ENCODE measurements at regions not wholly inside any gene's neighbourhood (a gene's known extent, or its start where the extent isn't known, plus 50 kb on each side); places are given as distances from the start of the nearest gene placed in this dataset.

- no peak for TF ChIP-seq CTCF (IDR thresholded peaks at IDR 0.05)
- Histone ChIP-seq H3K27ac (no peak overlapping the region), H3K36me3 (no peaks in the 10 kb centered on the region), H3K4me1 (no peaks in the 10 kb centered on the region), H3K27me3 (peaks cover 0 to 11% of the 10 kb centered on the region in 2 donors), H3K4me3 (no peak overlapping the region), H3K9me3 (no peaks in the 10 kb centered on the region)
- intact Hi-C loops (cut with DNase I; ENCODE audit: low total_unique reads) = no loop called here
- DNase-seq = no peak
Observed at GRCh38 chr13:26839682-26840081, 79.1 kb upstream of the GPR12 start.

- H3K27ac ChIP-seq = no peak overlapping the region
- intact Hi-C loops (cut with DNase I; ENCODE audit: low total_unique reads) = no loop called here
- H3K36me3 ChIP-seq = no peaks in the 10 kb centered on the region
Observed at GRCh38 chr13:26838821-26839220, 78.2 kb upstream of the GPR12 start.

GRCh38 chr13:26837997-26838396 lies 77.4 kb upstream of the GPR12 start:
- H3K4me1 ChIP-seq = no peaks in the 10 kb centered on the region
- TF ChIP-seq CTCF (IDR thresholded peaks at IDR 0.05) = no peak
- H3K4me3 ChIP-seq = no peak overlapping the region
- H3K36me3 ChIP-seq = no peaks in the 10 kb centered on the region
- H3K27me3 ChIP-seq = peaks cover 0 to 11% of the 10 kb centered on the region in 2 donors
- intact Hi-C loops (cut with DNase I; ENCODE audit: low total_unique reads) = no loop called here
- no peak for DNase-seq
- H3K9me3 ChIP-seq = no peaks in the 10 kb centered on the region
- H3K27ac ChIP-seq = no peak overlapping the region

More at GRCh38 chr13:26838821-26839220, 78.2 kb upstream of the GPR12 start:
- DNase-seq = no peak
- Histone ChIP-seq H3K9me3 (no peaks in the 10 kb centered on the region), H3K27me3 (peaks cover 0 to 11% of the 10 kb centered on the region in 2 donors), H3K4me1 (no peaks in the 10 kb centered on the region), H3K4me3 (no peak overlapping the region)
- no peak for TF ChIP-seq CTCF (IDR thresholded peaks at IDR 0.05)

GRCh38 chr13:26837102-26837501 lies 76.5 kb upstream of the GPR12 start:
- H3K4me1 ChIP-seq = no peaks in the 10 kb centered on the region
- no peaks in the 10 kb centered on the region for H3K9me3 ChIP-seq
- DNase-seq = no peak
- H3K27ac ChIP-seq = no peak overlapping the region
- TF ChIP-seq CTCF (IDR thresholded peaks at IDR 0.05) = no peak
- no peaks in the 10 kb centered on the region for H3K36me3 ChIP-seq
- intact Hi-C loops (cut with DNase I; ENCODE audit: low total_unique reads) = no loop called here
- peaks cover 0 to 11% of the 10 kb centered on the region in 2 donors for H3K27me3 ChIP-seq
- H3K4me3 ChIP-seq = no peak overlapping the region

- Histone ChIP-seq H3K27me3 (peaks cover 0 to 11% of the 10 kb centered on the region in 2 donors), H3K36me3 (no peaks in the 10 kb centered on the region), H3K4me3 (no peak overlapping the region), H3K4me1 (no peaks in the 10 kb centered on the region), H3K9me3 (no peaks in the 10 kb centered on the region), H3K27ac (no peak overlapping the region)
- intact Hi-C loops (cut with DNase I; ENCODE audit: low total_unique reads) = no loop called here
- no peak for TF ChIP-seq CTCF (IDR thresholded peaks at IDR 0.05)
- DNase-seq = no peak
Observed at GRCh38 chr13:26836626-26837025, 76.0 kb upstream of the GPR12 start.

GRCh38 chr13:26834646-26835045 lies 74.1 kb upstream of the GPR12 start:
- Histone ChIP-seq H3K9me3 (no peaks in the 10 kb centered on the region), H3K4me3 (no peak overlapping the region), H3K27me3 (peaks cover 0 to 11% of the 10 kb centered on the region in 2 donors), H3K27ac (no peak overlapping the region), H3K36me3 (no peaks in the 10 kb centered on the region), H3K4me1 (no peaks in the 10 kb centered on the region)
- intact Hi-C loops (cut with DNase I; ENCODE audit: low total_unique reads) = no loop called here
- no peak for DNase-seq
- no peak for TF ChIP-seq CTCF (IDR thresholded peaks at IDR 0.05)
